ENCODE measurements at regions not wholly inside any gene's neighbourhood (a gene's known extent, or its start where the extent isn't known, plus 50 kb on each side); places are given as distances from the start of the nearest gene placed in this dataset.

DNA sequence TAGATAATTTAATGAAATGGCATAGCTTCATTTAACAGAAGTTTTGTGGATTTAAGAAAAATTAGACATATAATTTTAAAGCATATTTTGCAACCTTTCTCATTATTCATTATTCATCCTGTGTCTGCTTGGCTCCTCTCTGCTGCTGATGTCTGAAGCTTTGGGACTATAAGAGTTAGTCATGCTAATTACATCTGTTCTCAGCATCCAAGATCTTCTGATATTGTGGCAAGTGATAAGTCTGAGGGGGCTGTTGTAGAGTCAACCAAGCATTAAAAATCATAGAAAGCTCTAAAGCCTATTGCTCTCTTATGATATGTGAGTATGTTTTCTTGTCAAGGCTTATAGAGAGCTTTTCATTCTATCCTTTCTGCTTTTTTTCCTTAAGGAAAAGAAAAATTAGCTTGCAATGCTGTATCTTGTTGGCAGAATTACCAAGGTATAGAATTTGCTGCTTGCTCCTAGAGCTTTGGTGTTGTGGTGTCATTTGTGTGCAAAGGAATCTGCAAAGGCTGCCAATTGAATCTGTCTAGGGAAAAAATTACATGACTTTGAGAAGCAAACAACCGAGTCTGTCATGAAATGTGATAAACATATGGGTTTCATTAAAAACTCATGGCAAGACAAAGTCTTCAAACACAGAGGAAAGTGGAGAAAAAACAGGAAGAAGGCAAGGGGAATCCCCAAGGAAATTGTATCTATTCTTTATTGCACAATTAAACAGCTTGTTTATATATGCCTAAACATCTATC lies 156.1 kb upstream of the DAB2 start:
- TF ChIP-seq, protein P1, sequence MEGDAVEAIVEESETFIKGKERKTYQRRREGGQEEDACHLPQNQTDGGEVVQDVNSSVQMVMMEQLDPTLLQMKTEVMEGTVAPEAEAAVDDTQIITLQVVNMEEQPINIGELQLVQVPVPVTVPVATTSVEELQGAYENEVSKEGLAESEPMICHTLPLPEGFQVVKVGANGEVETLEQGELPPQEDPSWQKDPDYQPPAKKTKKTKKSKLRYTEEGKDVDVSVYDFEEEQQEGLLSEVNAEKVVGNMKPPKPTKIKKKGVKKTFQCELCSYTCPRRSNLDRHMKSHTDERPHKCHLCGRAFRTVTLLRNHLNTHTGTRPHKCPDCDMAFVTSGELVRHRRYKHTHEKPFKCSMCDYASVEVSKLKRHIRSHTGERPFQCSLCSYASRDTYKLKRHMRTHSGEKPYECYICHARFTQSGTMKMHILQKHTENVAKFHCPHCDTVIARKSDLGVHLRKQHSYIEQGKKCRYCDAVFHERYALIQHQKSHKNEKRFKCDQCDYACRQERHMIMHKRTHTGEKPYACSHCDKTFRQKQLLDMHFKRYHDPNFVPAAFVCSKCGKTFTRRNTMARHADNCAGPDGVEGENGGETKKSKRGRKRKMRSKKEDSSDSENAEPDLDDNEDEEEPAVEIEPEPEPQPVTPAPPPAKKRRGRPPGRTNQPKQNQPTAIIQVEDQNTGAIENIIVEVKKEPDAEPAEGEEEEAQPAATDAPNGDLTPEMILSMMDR (IDR thresholded peaks at IDR 0.05), result no peak
- Histone ChIP-seq H3K27ac (no peak overlapping the region), H3K4me3 (no peak overlapping the region)
- no peak for DNase-seq (ENCODE audit: low spot score)

DNA sequence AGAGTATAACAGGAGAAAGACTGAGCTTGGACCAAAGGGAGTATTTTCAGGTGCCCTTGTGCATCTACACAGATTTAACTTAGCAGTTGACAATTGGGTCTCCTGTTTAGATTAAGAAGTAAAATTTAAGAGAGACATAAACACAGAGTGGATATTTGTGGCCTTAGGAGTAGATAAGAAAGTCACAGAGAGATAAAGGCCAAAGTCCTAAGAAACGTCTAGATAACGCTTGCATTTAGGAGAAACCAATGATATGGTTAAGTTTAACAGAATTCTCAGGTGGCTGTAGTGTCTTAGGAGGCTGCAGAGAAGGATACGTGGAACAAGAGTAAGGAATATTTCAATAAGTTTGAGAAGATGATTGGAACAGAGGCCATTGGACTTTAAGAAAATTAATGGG lies 155.0 kb upstream of the DAB2 start:
- H3K4me3 ChIP-seq, result no peak overlapping the region
- TF ChIP-seq, protein P1 (IDR thresholded peaks at IDR 0.05), result no peak
- no peak for DNase-seq (ENCODE audit: low spot score)

DNA sequence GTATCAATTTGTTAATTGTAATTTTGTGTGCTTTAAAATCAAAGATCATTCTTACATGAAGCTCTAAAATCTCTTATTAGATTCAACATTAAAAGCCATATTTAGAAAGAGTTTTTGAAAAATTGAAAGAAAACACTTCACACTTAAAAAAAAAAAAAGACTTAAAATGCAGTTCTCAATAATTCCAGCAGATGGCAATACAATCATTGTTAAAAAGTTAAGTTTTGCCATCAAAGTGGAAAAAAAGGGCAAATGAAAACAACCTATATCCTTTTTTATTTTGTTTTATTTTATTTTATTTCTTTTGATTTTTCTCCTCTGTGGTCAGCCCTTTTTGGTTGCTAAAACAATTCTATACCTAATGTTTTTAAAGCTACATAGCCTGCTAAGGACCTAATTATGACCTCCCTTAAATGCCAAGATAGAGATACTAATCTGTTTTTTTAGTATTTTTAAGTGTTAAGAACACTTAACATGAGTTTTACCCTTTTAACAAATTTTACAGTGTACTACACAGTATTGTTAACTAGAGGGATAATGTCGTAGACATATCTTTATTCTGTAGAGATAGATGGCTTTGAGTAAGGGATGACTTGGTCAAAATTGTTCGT lies 154.2 kb upstream of the DAB2 start:
- H3K4me3 ChIP-seq, result no peak overlapping the region
- no peak for DNase-seq (ENCODE audit: low spot score)
- H3K27ac ChIP-seq, result no peak overlapping the region
- TF ChIP-seq, protein P1 (IDR thresholded peaks at IDR 0.05), result peak; percentile 71

More for the DNA sequence above, 155.0 kb upstream of the DAB2 start:
- no peak overlapping the region for H3K27ac ChIP-seq

DNA sequence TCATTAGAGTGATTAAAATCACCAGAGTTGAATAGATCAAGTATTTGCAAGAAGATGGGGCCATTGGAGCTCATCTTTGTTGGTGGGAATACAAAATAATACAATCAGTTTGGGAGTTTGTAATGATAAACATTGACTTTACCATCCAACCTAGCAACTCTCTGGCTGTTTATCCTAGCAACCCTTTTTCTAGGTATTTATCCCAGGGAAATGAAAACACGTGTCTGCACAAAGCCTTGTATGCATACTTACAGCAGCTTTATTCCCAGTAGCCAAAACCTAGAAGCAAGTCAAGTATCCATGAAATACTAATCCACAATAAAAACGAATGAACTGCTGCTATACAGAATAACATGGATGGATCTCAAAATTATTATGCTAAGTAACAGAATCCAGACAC lies 152.7 kb upstream of the DAB2 start:
- no peak overlapping the region for H3K27ac ChIP-seq
- TF ChIP-seq, protein P1 (IDR thresholded peaks at IDR 0.05), result no peak
- no peak for DNase-seq (ENCODE audit: low spot score)
- no peak overlapping the region for H3K4me3 ChIP-seq

DNA sequence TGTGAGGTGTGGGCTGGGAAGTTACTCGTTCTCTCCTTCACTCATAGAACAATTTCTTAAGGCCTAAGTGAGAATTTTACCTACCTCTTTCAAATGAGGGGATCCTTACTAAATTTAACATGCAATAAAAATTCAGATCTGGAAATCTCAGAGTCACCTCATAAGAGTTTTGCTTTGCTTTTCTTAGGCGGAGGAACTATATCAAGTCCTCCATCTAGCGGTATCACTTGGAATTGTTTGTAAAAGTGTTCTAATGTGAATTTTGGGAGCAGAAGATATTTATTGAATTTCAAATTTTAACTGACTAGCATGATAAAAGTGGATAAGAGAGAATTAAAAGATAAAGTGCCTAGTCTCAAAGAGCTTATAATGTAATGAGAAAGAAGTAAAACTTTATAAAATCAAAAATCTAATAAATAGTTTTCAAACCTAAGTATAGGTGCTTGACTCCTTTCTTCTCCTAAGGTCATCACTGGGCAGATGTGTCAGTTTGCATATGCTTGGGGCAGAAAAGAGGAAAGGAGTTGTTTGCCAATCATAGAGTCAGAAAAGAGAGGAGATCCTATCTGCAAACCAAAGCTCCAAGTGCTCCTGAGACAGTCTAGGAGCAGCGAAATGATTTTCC lies 145.7 kb upstream of the DAB2 start:
- Histone ChIP-seq H3K27ac (no peak overlapping the region), H3K4me3 (no peak overlapping the region)
- TF ChIP-seq, protein P1 (IDR thresholded peaks at IDR 0.05), result peak; percentile 30
- no peak for DNase-seq (ENCODE audit: low spot score)

DNA sequence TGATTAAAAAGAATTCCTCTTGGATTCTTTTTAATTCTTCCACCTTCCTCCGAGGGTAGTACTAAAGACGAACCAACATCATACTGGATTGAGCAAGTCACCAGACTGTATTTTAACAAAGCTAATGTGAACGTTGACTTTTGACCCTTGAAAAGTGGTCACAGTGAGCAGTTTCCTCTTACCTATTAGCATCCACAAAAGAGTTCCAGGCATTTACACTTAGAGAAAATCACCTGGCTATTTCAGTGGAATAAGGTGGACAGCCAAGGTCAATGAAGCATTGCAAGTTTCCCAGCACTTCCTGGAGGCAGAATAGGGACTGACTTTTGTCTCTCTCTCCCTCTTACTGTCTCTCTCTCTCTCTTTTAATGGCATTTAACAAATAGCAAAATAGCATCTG lies 145.1 kb upstream of the DAB2 start:
- Histone ChIP-seq H3K4me3 (no peak overlapping the region), H3K27ac (no peak overlapping the region)
- no peak for DNase-seq (ENCODE audit: low spot score)
- TF ChIP-seq, protein P1 (IDR thresholded peaks at IDR 0.05), result no peak

Data from coronary artery (tissue), 2 donors.